Ovary (tissue), 3 donors: ENCODE measurements at regions not wholly inside any gene's neighbourhood (a gene's known extent, or its start where the extent isn't known, plus 50 kb on each side); places are given as distances from the start of the nearest gene placed in this dataset.

Source experiments
- EP300 ChIP-seq: sonication (generic); formaldehyde crosslinking; IDR thresholded peaks from one replicate; pipeline ENCODE4 v1.6.1; 2017; ENCODE audit warnings: antibody characterized with exemption
- POLR2A ChIP-seq: fragments of 450-650 bp; IDR thresholded peaks from one replicate; pipeline ENCODE4 v1.6.1; 2017; ENCODE audit warnings: antibody characterized with exemption, mild to moderate bottlenecking, moderate library complexity
- TF ChIP-seq, protein P1 (sequence below), 3 donors: fragments of 450-650 bp in 2 of 3; fragments of 200-600 bp in 1 of 3; IDR thresholded peaks; one replicate each; pipeline versions ENCODE4 v1.5.1 to v1.8.0; 2016 to 2022; ENCODE audit warnings: antibody characterized with exemption in 3 of 3, mild to moderate bottlenecking in 1 of 3
- donor health status: DM: no; HTN: no; CAD: no.

DNA sequence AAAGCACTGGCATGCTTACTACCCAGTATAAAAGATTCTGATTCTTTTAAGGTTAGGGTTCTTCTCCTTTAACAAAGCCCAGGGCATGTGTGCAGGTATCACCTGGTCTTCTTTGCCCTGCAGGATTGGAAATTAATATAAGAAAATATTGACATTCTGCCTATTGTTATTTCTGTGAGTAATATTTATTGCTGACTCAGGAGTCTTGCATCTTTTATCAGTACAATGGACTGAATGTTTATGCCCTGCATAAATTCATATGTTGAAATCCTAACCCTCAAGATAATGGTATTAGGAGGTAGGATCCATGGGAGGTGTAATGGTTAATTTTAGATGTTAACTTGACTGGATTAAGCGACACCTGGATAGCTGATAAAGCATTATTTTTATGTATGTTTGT lies 189.0 kb downstream of the LRRC70 start:
- TF ChIP-seq, protein P1, sequence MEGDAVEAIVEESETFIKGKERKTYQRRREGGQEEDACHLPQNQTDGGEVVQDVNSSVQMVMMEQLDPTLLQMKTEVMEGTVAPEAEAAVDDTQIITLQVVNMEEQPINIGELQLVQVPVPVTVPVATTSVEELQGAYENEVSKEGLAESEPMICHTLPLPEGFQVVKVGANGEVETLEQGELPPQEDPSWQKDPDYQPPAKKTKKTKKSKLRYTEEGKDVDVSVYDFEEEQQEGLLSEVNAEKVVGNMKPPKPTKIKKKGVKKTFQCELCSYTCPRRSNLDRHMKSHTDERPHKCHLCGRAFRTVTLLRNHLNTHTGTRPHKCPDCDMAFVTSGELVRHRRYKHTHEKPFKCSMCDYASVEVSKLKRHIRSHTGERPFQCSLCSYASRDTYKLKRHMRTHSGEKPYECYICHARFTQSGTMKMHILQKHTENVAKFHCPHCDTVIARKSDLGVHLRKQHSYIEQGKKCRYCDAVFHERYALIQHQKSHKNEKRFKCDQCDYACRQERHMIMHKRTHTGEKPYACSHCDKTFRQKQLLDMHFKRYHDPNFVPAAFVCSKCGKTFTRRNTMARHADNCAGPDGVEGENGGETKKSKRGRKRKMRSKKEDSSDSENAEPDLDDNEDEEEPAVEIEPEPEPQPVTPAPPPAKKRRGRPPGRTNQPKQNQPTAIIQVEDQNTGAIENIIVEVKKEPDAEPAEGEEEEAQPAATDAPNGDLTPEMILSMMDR (IDR thresholded peaks at IDR 0.05) = no peak
- TF ChIP-seq POLR2A (no peak), EP300 (no peak)
